ENCODE measurements at regions not wholly inside any gene's neighbourhood (a gene's known extent, or its start where the extent isn't known, plus 50 kb on each side); places are given as distances from the start of the nearest gene placed in this dataset.
"Not testable (repeated sequence)": the region's sequence is repeated elsewhere in the genome, so short reads cannot be mapped to it uniquely, and the experiment has no call there.

- DNase-seq = no peak
Measured at GRCh38 chr16:6714510-6714909, 618.1 kb upstream of the RBFOX1 start.

GRCh38 chr16:6709736-6710135 lies 622.9 kb upstream of the RBFOX1 start:
- no peak for DNase-seq

GRCh38 chr16:6708576-6709215 lies 623.9 kb upstream of the RBFOX1 start:
- DNase-seq = no peak

- no peak for DNase-seq
Measured at GRCh38 chr16:6704306-6704930, 628.2 kb upstream of the RBFOX1 start.

GRCh38 chr16:6701096-6701495 lies 631.5 kb upstream of the RBFOX1 start:
- DNase-seq = no peak

- DNase-seq = no peak
Measured at GRCh38 chr16:6698548-6698947, 634.1 kb upstream of the RBFOX1 start.

- DNase-seq = no peak
Measured at GRCh38 chr16:6695666-6696065, 637.0 kb upstream of the RBFOX1 start.

- no peak for DNase-seq
Measured at GRCh38 chr16:6694636-6695035, 638.0 kb upstream of the RBFOX1 start.

- not testable (repeated sequence) for DNase-seq
Measured at GRCh38 chr16:6693418-6693817, 639.2 kb upstream of the RBFOX1 start.

GRCh38 chr16:6692874-6693273 lies 639.8 kb upstream of the RBFOX1 start:
- DNase-seq = no peak

- DNase-seq = no peak
Measured at GRCh38 chr16:6690741-6691140, 641.9 kb upstream of the RBFOX1 start.

- DNase-seq = no peak
Measured at GRCh38 chr16:6689643-6690042, 643.0 kb upstream of the RBFOX1 start.

GRCh38 chr16:6687593-6687992 lies 645.1 kb upstream of the RBFOX1 start:
- DNase-seq = no peak

- peak; percentile 36 for DNase-seq
Measured at GRCh38 chr16:6684076-6684673, 648.5 kb upstream of the RBFOX1 start.

GRCh38 chr16:6682142-6682811 lies 650.4 kb upstream of the RBFOX1 start:
- DNase-seq = peak; percentile 32

- no peak for DNase-seq
Measured at GRCh38 chr16:6678586-6678985, 654.1 kb upstream of the RBFOX1 start.

- DNase-seq = no peak
Measured at GRCh38 chr16:6674071-6674470, 658.6 kb upstream of the RBFOX1 start.

GRCh38 chr16:6672507-6672906 lies 660.1 kb upstream of the RBFOX1 start:
- no peak for DNase-seq

GRCh38 chr16:6667393-6667792 lies 665.3 kb upstream of the RBFOX1 start:
- no peak for DNase-seq

- no peak for DNase-seq
Measured at GRCh38 chr16:6665126-6665525, 667.5 kb upstream of the RBFOX1 start.

- DNase-seq = no peak
Measured at GRCh38 chr16:6663668-6664067, 669.0 kb upstream of the RBFOX1 start.

GRCh38 chr16:6656760-6657159 lies 675.9 kb upstream of the RBFOX1 start:
- no peak for DNase-seq

GRCh38 chr16:6646891-6647290 lies 685.8 kb upstream of the RBFOX1 start:
- no peak for DNase-seq

All from midbrain (tissue), 1 donor.